GM06990 (cell line): ENCODE measurements at regions not wholly inside any gene's neighbourhood (a gene's known extent, or its start where the extent isn't known, plus 50 kb on each side); places are given as distances from the start of the nearest gene placed in this dataset.
"Not testable (repeated sequence)": the region's sequence is repeated elsewhere in the genome, so short reads cannot be mapped to it uniquely, and the experiment has no call there.

ENCODE experiments used
- DNase-seq: peaks from one replicate; pipeline ENCODE4 v3.0.0-alpha.2; 2011; ENCODE audit not compliant: insufficient read length; ENCODE audit errors: extremely low read depth
- H3K27me3 ChIP-seq: replicated peaks from 2 replicates; pipeline ENCODE4 v1.6.0; 2011; ENCODE audit warnings: low read length; ENCODE audit not compliant: control insufficient read depth, insufficient read depth
- H3K36me3 ChIP-seq: 2 replicates; pipeline ENCODE4 v1.5.1; 2011; ENCODE audit warnings: low read length; ENCODE audit not compliant: control insufficient read depth, insufficient read depth
- H3K4me3 ChIP-seq: replicated peaks from 2 replicates; pipeline ENCODE4 v1.5.1; 2011; ENCODE audit warnings: low read depth, mild to moderate bottlenecking, control low read depth, low read length
- TF ChIP-seq, protein P1 (sequence below): IDR thresholded peaks from 2 replicates; pipeline ENCODE4 v1.5.1; 2011; ENCODE audit warnings: low read length, control low read depth, mild to moderate bottlenecking, inconsistent platforms; ENCODE audit not compliant: insufficient read depth, poor library complexity, severe bottlenecking

DNA sequence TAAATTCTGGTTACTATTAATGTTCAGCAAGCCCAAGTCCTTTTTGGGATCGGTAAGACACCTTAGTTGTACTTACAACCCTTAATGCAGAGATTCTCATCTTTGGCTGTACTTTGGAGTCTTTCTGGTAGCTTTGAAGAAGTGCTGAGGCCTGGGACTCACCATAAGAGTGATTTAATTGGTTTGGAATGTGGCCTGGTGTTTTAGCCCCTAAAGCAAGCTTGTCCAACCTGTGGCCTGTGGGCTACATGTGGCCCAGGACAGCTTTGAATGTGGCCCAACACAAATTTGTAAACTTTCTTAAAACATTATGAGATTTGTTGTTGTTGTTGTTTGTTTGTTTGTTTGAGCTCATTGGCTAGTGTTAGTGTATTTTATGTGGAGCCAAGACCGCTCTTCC is 215.3 kb downstream of the ZIC5 start:
- Histone ChIP-seq H3K4me3 (no peak overlapping the region), H3K36me3 (no peaks in the 10 kb centered on the region), H3K27me3 (no peaks in the 10 kb centered on the region)
- TF ChIP-seq, protein P1, sequence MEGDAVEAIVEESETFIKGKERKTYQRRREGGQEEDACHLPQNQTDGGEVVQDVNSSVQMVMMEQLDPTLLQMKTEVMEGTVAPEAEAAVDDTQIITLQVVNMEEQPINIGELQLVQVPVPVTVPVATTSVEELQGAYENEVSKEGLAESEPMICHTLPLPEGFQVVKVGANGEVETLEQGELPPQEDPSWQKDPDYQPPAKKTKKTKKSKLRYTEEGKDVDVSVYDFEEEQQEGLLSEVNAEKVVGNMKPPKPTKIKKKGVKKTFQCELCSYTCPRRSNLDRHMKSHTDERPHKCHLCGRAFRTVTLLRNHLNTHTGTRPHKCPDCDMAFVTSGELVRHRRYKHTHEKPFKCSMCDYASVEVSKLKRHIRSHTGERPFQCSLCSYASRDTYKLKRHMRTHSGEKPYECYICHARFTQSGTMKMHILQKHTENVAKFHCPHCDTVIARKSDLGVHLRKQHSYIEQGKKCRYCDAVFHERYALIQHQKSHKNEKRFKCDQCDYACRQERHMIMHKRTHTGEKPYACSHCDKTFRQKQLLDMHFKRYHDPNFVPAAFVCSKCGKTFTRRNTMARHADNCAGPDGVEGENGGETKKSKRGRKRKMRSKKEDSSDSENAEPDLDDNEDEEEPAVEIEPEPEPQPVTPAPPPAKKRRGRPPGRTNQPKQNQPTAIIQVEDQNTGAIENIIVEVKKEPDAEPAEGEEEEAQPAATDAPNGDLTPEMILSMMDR: no peak
- DNase-seq: no peak

DNA sequence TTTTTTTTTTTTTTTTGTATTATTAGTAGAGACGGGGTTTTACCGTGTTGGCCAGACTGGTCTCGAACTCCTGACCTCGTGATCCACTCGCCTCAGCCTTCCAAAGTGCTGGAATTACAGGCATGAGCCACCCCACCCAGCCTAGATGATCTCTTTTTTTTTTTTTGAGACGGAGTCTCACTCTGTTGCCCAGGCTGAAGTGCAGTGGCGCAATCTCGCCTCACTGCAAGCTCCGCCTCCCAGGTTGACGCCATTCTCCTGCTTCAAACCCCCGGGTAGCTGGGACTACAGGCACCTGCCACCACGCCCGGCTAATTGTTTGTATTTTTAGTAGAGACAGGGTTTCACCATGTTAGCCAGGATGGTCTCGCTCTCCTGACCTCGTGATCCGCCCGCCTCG is 216.8 kb downstream of the ZIC5 start:
- H3K36me3 ChIP-seq, DNase-seq, H3K27me3 ChIP-seq, H3K4me3 ChIP-seq: not testable (repeated sequence)

DNA sequence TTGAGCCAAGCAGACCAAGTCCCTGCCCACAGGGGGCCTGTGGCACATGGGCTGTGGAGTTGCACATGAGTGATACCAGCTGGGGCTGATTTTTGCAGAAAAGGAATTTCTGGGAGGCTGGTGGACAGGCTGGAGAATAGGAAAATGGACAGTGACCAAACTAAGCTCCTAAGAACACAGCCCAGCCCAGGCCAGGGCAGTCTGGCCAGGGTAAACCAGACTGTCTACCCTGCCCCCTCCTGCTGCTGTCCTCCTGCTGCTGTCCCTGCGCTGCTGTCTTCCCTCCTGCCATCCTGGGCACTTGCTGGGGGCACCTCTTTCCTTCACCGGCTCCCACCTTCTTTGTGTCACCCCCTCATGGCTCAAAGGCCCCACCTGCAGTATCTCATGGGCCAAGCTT is 219.2 kb downstream of the ZIC5 start:
- TF ChIP-seq, protein P1: no peak
- no peak for DNase-seq
- Histone ChIP-seq H3K4me3 (no peak overlapping the region), H3K36me3 (no peaks in the 10 kb centered on the region), H3K27me3 (no peaks in the 10 kb centered on the region)

DNA sequence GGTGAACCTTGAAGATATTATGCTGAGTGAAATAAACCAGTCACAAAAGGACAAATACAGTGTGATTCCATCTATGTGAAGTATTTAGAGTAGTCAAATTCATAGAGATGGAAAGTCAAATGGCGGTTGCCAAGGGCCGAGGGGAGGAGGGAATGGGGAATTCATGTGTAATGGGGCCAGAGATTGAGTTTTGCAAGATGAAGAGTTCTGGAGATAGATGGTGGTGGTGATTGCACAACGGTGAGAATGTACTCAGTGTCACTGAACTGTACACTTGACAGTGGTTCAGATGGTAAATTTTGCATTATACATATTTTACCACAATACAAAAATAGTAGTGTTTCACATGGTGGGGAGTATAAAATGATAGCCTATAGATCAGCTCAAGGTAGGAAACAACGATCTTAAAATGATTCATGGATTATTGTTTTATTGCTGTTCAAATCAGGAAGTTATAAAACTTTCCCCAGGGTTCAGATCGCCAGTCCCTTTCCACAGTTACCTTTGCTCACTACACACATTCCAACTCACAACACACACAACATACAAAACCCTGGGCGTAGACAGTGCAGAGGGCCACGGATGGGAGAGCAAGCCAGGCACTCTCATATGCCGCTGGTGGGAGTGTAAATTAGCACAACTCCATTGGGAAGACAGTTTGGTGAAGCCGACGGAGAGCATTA is 219.9 kb downstream of the ZIC5 start:
- no peak for DNase-seq
- no peaks in the 10 kb centered on the region for H3K27me3 ChIP-seq
- TF ChIP-seq, protein P1: no peak

DNA sequence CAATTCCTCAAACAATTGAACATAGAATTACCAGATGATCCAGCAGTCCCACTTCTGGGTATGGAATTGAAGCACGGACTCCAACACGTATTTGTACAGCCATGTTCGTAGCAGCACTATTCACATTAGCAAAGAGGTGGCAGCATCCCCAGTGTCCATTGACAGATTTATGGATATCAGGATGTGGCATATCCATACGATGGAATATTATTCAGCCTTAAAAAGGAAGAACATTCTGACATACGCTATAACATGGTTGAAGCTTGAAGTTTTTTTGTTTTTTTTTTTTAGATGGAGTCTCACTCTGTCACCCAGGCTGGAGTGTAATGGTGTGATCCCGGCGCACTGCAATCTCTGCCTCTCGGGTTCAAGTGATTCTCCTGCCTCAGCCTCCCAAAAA is 220.6 kb downstream of the ZIC5 start:
- Histone ChIP-seq H3K36me3 (no peaks in the 10 kb centered on the region), H3K4me3 (no peak overlapping the region), H3K27me3 (no peaks in the 10 kb centered on the region; the same call in 1 of the 2 replicates)
- DNase-seq: no peak
- TF ChIP-seq, protein P1: no peak

More for the DNA sequence above, 219.9 kb downstream of the ZIC5 start:
- Histone ChIP-seq H3K36me3 (no peaks in the 10 kb centered on the region), H3K4me3 (no peak overlapping the region)

DNA sequence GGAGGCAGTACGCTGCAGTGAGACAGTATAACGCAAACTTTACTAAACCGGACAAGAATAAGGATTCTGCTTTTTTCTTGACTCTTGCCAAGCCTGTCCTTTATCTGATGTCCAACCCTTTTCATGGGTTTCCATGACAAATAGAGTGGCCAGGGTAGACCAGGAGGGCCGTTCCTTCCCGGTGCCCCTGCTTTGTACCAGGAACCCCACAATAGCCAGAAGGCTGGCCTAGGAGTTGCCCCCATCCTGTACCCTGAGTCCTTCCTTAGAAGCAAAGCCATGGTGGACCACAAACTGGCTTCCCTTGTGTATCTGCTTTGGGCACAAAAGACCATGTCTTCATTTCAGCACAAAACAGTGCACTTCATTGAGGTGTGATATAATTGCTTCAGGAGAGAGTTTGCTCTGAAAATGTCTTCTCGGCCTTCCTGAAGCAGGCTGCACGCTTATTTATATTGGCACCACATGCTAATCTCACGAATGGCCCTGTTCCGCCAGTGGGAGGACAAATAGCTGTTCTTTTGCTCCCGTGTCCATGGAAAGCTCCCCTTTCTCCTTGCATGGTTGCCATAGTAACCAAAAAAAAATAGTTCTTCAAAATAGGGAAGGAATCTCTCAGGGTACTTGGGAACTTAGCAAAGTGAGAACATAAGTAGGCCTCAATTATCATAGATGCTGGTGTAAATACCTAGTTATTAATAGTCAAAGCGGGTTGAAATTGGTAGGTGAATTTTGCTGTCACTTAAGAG is 222.1 kb downstream of the ZIC5 start:
- TF ChIP-seq, protein P1: no peak

More for the DNA sequence above, 222.1 kb downstream of the ZIC5 start:
- Histone ChIP-seq H3K4me3 (no peak overlapping the region), H3K36me3 (no peaks in the 10 kb centered on the region), H3K27me3 (no peaks in the 10 kb centered on the region; the same call in 1 of the 2 replicates)
- no peak for DNase-seq
